T-helper 22 cell (primary cell): ENCODE measurements at regions not wholly inside any gene's neighbourhood (a gene's known extent, or its start where the extent isn't known, plus 50 kb on each side); places are given as distances from the start of the nearest gene placed in this dataset.
"Not testable (repeated sequence)": the region's sequence is repeated elsewhere in the genome, so short reads cannot be mapped to it uniquely, and the experiment has no call there.

Experiments used
- DNase-seq: peaks from one replicate; pipeline ENCODE4 v3.0.0-alpha.2; 2020; ENCODE audit warnings: low read depth

GRCh38 chr16:70014915-70015314 lies 63.8 kb downstream of the CLEC18A start:
- DNase-seq, result not testable (repeated sequence)

GRCh38 chr16:70016751-70017150 lies 65.6 kb downstream of the CLEC18A start:
- DNase-seq, result not testable (repeated sequence)

GRCh38 chr16:70018254-70018653 lies 67.1 kb downstream of the CLEC18A start:
- DNase-seq, result peak; percentile 31

GRCh38 chr16:70023207-70023606 lies 72.1 kb downstream of the CLEC18A start:
- DNase-seq, result not testable (repeated sequence)

GRCh38 chr16:70023956-70024355 lies 72.8 kb downstream of the CLEC18A start:
- not testable (repeated sequence) for DNase-seq

- DNase-seq, result peak; percentile 61
These were observed 75.2 kb downstream of the CLEC18A start for GRCh38 chr16:70026165-70026854.

- not testable (repeated sequence) for DNase-seq
These were observed 81.2 kb upstream of the PDPR start for GRCh38 chr16:70032906-70033305.

- DNase-seq, result not testable (repeated sequence)
These were observed 76.2 kb upstream of the PDPR start for GRCh38 chr16:70037913-70038312.

GRCh38 chr16:70040554-70040953 lies 73.6 kb upstream of the PDPR start:
- DNase-seq, result not testable (repeated sequence)

GRCh38 chr16:70043538-70044067 lies 70.5 kb upstream of the PDPR start:
- DNase-seq, result not testable (repeated sequence)

GRCh38 chr16:70046560-70046959 lies 67.6 kb upstream of the PDPR start:
- DNase-seq, result not testable (repeated sequence)

GRCh38 chr16:70048083-70048482 lies 66.0 kb upstream of the PDPR start:
- DNase-seq, result not testable (repeated sequence)

- not testable (repeated sequence) for DNase-seq
These were observed 56.1 kb upstream of the PDPR start for GRCh38 chr16:70058056-70058455.

GRCh38 chr16:70059429-70059828 lies 54.7 kb upstream of the PDPR start:
- not testable (repeated sequence) for DNase-seq

GRCh38 chr16:70060521-70061027 lies 53.6 kb upstream of the PDPR start:
- DNase-seq, result not testable (repeated sequence)

- DNase-seq, result not testable (repeated sequence)
These were observed 52.4 kb upstream of the PDPR start for GRCh38 chr16:70061671-70062218.

- not testable (repeated sequence) for DNase-seq
These were observed 51.2 kb upstream of the PDPR start for GRCh38 chr16:70062947-70063346.
